GM21360 (cell line): ENCODE measurements at regions not wholly inside any gene's neighbourhood (a gene's known extent, or its start where the extent isn't known, plus 50 kb on each side); places are given as distances from the start of the nearest gene placed in this dataset.
"Not testable (repeated sequence)": the region's sequence is repeated elsewhere in the genome, so short reads cannot be mapped to it uniquely, and the experiment has no call there.

Source experiments
- ATAC-seq: cut with Tn5 transposase; IDR thresholded peaks from one replicate; pipeline ENCODE4 v1.9.1; 2021; ENCODE audit warnings: mild to moderate bottlenecking, moderate library complexity; ENCODE audit not compliant: unreplicated experiment

DNA sequence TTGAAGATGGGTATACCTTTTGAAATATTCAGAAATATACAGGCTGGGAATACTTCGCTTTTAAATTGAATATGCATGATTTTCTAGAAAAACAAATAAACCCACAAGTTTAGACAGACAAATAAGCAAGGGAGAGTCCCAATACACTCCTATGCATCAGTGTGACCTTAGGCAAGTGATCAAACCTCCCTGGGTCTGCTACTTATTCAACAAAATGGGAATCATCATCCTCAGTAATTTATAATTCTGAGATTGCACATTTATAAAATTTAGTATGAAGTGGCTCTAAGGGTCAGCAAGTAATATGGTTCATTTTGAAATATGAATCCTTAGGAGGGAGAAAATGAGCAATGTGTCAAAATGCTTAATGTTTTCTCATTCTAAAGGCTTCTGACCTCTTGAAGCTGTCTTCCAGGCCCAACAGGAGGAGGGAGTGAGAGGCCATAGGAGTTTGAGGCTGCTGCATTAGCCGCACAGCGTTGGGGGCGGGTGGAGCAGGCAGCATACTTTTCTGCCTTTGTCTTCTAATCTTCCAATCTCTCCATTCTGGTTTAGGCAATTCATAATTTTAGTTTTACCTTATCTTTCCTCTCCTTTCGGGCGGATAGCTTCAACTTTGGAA, 155.1 kb downstream of the TRIB2 start:
- no peak for ATAC-seq

DNA sequence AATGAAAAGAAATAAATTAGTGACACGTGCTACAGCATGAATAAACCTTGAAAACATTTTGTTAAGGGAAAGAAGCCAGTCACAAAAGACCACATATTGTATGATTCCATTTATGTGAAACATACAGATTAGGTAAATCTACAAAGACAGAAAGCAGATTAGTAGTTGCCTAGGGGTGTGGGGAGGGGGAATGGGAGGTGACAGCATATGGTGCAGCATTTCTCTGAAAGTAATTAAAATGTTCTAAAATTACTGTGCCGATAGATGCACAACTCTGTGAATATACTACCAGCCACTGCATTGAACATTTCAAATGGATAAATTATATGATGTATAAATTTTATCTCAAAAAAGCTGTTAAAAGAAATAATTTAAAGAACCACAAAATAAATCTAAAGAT, 161.0 kb downstream of the TRIB2 start:
- ATAC-seq = no peak

GRCh38 chr2:12879649-12880048, 162.9 kb downstream of the TRIB2 start:
- no peak for ATAC-seq

DNA sequence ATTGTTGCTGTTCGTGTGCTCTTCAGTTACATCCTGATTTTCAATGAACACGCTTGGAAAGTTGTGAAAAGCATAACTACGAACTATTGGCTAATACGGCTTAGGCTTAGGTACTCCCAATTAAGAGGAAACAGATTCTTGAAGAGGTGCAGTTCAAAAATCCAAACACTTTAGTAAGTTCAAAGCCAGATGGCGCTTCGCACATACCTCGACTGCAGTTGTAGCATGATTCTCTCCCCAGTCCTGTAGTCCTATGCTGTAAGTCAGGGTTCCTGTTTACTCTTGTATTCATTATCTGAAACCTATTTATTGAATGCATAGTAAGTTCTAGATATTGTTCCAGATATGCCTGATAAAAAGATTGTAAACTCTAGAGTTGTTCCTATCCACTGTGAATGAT, 165.2 kb downstream of the TRIB2 start:
- no peak for ATAC-seq

GRCh38 chr2:12882393-12882792, 165.7 kb downstream of the TRIB2 start:
- no peak for ATAC-seq

DNA sequence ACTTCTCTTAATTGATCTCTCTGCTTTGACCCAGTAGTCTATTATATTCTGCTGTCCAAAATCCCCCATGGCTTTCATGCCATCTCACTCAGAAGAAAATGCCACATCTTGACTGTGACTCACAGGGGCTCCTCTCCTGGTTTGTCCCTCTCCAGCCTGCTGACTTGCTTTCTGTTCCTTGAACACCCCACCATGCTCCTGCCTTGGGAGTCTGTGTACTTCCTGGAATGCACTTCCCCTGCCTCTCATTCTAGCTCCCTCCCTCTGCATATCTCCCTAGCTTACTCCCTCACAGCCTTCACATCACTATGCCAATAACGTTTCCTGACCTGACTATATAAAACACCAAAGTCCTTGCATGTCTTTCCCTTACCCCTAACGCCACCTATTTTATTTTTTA, 167.2 kb downstream of the TRIB2 start:
- ATAC-seq = no peak

DNA sequence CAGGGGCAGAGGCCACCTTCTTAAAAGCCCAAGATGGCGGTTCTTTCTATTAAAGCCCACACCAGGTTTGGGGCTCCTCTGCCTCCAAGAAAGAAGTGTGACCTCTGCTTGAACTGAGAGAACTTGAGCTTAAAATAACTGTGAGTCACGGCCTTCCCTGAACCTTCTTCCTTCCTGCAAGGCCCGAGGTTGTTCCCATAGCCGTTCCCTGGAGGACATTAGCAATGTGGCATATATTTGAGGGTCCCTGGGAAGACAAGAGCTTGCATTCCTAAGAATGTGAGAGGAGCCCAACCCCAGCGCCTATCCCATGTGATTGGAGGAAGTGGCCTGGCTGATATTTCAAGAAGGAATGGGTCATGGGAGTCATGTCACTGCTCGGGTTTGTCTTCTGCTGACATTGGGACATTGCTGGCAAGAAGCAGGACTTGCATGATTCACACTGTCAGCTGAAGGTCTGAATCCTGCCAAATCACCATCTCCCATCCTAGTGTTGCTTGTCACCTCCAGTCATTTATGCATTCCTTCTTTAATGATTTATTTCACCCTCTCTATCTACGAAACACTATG, 168.1 kb downstream of the TRIB2 start:
- no peak for ATAC-seq

DNA sequence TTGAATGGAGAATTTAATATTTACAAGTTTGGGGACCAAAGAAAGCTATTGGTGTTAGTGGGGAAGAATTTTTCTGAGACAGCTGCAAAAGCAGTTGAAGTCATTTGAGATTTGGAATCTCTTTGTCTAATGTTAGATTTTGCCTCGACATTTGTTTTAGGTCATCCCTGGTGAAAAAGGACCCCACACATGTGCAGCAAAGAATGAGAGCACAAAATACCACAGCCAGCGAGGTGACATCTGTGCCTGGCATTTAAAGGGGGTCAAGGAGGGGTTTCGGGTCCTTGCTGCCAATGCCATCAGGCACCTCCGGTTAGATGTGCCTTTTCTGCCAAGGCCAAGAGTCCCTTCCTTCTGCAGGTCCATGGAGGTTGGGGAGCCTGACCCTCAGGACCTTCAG, 173.3 kb downstream of the TRIB2 start:
- no peak for ATAC-seq

DNA sequence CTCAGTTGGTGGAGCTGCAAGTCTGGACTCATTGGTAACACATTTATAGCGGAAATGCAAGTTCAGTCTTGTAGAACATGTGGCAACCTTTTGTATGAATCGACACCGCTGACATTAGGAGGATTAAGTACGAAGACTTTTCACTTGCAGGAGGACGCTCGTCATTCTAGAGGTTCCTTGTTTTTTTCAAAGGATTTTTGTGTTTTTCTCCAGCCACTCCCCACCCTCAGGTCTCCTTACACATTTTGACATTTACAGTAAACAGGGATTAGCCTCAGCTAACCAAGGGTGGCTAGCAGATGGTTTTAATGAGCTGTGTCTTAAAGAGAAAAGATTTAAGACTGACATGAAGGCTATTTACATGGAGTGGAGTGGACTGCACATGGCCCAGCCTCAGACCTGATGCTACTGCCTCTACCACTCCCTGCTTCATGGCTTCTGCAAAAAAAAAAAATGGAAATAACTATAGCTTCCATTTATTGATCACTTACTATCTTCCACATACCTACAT, 173.8 kb downstream of the TRIB2 start:
- ATAC-seq = no peak

GRCh38 chr2:12895017-12895416, 178.3 kb downstream of the TRIB2 start:
- no peak for ATAC-seq

- ATAC-seq = no peak
Measured at GRCh38 chr2:12896318-12896982, 179.7 kb downstream of the TRIB2 start.

DNA sequence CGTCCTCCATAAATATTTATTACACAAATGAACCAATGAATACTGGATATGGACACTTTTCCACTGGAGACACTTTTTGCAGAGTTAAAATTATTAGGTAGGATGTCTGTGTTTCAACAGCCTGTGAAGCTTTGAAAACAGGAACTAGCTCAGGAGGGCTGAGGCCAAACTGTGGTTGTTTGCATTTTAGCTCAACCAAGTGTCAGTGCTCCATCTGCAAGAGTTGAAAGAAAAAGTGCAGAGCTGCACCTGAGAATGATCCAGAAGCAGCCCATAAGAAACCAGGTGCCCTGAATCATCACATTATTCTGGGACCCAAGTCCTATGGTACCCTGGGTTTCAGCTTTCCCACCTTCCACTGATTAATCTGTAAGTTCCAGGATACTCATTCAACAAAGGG, 180.4 kb downstream of the TRIB2 start:
- no peak for ATAC-seq

GRCh38 chr2:12903272-12903671, 186.5 kb downstream of the TRIB2 start:
- no peak for ATAC-seq

DNA sequence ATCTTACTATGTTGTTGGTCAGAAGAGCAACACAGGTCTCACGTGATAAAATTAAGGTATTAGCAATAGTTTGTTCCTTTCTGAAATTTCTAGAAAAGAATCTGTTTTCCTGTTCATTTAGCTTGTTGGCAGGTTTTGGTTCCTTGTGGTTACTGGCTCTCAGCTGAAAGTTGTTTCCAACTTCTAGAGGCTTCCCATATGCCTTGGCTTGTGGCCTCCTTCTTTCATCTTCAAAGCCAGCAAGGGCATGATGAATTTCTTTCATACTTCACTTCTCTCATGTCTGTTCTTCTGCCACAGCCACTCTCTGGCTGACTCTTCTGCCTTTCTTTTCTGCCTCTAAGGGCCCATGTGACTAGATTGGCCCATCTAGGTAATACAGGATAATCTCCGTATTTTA, 193.7 kb downstream of the TRIB2 start:
- no peak for ATAC-seq

GRCh38 chr2:12915787-12916186, 199.1 kb downstream of the TRIB2 start:
- no peak for ATAC-seq

- no peak for ATAC-seq
Measured at GRCh38 chr2:12918138-12918834, 201.6 kb downstream of the TRIB2 start.

- no peak for ATAC-seq
Measured at GRCh38 chr2:12918835-12919445, 202.2 kb downstream of the TRIB2 start.

DNA sequence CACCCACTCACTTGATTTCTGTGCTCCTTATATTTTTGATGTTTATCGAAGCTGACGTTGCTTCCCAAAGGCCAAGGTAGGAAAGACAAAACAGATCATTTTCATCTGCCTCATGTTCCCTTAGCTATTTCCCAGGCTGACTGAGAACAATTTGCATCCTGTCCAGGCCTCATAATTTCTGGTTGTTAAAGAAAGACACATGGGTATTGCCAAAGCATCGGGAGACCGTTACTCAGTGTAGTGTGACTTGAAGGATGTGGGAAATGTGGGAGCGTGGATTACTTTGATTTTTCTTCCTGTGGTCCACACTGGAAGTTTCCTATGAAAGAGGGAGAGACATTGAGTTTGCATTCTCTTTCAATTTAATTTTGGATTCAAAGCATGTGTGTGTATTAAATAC, 204.6 kb downstream of the TRIB2 start:
- no peak for ATAC-seq

- no peak for ATAC-seq
Measured at GRCh38 chr2:12923907-12924610, 207.3 kb downstream of the TRIB2 start.

- not testable (repeated sequence) for ATAC-seq
Measured at GRCh38 chr2:12926641-12927040, 209.9 kb downstream of the TRIB2 start.
